CD4-positive, alpha-beta T cell treated with Interleukin-12 subunit alpha and Interleukin-12 subunit beta, for 1 hour (primary cell): ENCODE measurements at regions not wholly inside any gene's neighbourhood (a gene's known extent, or its start where the extent isn't known, plus 50 kb on each side); places are given as distances from the start of the nearest gene placed in this dataset.
"Not testable (repeated sequence)": the region's sequence is repeated elsewhere in the genome, so short reads cannot be mapped to it uniquely, and the experiment has no call there.

ENCODE experiments used
- DNase-seq: peaks from one replicate; pipeline ENCODE4 v3.0.0-alpha.2; 2020

GRCh38 chr20:48215536-48215935, 430.3 kb upstream of the SULF2 start:
- no peak for DNase-seq

DNA sequence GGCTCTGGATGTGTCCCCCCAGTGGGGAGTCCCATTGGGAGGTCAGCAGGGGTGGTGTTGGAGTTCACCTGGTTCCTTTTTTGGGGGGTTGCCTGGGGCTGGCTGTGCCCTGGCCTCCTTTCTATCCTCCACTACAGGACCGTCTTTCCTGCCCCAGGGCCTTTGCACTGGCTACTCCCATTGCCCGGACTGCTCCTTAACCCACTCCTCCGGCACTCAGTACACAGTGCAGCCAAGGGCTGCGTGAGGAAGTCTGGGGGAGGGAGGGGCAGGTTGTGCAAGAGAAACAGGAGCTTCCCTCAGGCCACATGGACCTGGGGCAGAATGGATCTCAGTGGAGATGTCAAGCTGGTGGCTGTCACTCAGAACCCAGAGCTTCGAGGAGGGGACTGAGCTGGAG, 429.3 kb upstream of the SULF2 start:
- no peak for DNase-seq

- not testable (repeated sequence) for DNase-seq
Observed at GRCh38 chr20:48213635-48214034, 428.4 kb upstream of the SULF2 start.

DNA sequence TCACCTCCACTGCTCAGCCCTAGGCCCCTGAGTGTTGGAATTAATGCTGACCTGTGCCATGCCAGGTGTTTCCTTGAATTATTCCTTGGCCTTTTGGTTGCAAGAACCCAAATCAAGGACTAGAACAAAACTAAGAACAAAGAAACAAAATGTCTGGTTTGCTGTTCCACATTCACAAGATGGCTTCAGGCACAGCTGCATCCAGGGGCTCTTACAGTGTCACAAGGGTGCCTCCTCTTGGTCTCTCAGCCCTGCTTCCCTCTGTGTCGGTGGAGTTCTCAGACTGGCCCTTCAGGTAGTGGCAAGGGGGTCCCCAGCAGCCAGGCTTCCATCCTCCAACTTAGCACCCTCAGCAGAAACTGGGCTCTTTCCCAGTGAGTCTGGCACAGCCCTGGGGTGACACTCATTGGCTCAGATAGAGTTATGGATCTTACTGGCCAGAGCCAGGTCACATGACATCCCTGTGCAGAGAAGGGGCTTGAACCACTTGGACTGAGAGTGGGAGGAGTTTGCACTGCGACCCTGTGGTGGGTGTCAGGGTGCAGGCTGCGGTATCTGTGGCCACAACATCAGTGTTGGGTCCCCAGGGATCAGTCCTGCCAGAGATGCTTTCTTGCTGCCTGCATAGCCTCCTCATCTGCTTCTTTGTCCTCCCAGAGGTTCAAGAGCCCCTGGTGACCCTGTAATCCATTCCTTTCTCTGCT, 427.7 kb upstream of the SULF2 start:
- no peak for DNase-seq

GRCh38 chr20:48211847-48212246, 426.6 kb upstream of the SULF2 start:
- DNase-seq = no peak

GRCh38 chr20:48211238-48211637, 426.0 kb upstream of the SULF2 start:
- DNase-seq = no peak

GRCh38 chr20:48210111-48211027, 425.1 kb upstream of the SULF2 start:
- no peak for DNase-seq

- no peak for DNase-seq
Observed at GRCh38 chr20:48209102-48209501, 423.8 kb upstream of the SULF2 start.

DNA sequence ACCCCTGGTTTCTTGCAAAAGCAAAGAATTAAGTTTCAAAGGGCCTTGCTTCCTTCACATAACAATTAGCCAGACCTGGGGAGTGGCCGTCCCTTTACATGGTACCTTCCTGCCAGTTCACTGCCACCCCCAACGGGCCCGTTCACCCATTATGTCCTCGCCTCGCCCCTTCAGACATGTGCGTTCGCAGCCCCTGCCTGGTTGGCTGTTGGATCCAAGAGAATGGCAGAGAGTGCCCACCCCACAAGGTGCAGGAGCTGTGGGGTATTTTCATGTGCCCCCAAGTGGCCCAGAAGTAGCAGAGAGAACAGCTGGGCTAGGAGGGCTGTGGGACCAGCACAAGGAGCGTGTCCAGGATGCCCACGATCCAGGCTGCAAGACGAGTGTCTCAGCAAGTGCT, 422.9 kb upstream of the SULF2 start:
- no peak for DNase-seq

- DNase-seq = no peak
Observed at GRCh38 chr20:48207505-48207904, 422.2 kb upstream of the SULF2 start.

- DNase-seq = no peak
Observed at GRCh38 chr20:48205786-48206185, 420.5 kb upstream of the SULF2 start.

DNA sequence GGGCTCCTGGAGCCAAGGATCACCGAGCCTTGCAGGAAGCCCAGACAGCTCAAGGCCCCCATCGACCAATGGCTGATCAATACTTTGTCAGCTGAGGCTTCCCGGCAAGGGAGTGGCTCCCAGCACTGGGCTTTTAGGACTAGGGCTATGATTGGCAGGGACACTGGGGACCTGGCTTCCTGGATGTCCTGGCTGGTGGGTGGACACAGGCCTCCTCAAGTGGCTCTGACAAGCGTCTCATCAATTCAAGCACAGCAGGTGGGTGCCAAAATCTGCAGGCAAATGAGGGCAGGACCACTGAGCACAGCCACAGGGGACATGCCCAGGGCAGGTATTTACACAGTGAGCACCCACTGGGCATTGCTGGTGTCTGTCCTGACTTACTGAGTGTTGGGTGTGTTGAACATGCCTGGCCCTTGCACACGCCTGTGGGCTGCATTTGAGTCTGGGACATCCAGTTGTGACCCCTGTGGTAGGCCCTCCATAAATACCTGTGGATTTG, 420.1 kb upstream of the SULF2 start:
- DNase-seq = no peak

DNA sequence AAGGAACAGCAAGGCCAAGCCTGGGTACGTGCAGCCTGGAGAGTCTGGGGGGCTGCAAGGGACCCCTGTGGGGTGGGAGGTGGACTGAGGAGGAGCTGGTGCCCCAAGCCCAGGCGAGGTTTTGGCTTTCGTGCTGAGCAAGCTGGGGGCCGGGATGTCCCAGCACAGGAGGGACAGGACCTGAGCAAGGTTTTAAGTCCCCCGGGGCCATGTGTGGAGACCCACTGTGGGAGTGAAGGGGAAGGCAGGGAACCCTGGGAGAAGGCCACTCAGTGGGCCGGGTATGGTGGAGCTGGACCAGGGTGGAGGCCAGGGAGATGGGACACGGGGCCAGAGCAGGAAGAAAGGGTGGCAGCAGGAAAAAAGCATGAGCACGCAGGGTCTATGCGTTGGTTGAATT, 419.2 kb upstream of the SULF2 start:
- DNase-seq = no peak

GRCh38 chr20:48203252-48203651, 418.0 kb upstream of the SULF2 start:
- no peak for DNase-seq

DNA sequence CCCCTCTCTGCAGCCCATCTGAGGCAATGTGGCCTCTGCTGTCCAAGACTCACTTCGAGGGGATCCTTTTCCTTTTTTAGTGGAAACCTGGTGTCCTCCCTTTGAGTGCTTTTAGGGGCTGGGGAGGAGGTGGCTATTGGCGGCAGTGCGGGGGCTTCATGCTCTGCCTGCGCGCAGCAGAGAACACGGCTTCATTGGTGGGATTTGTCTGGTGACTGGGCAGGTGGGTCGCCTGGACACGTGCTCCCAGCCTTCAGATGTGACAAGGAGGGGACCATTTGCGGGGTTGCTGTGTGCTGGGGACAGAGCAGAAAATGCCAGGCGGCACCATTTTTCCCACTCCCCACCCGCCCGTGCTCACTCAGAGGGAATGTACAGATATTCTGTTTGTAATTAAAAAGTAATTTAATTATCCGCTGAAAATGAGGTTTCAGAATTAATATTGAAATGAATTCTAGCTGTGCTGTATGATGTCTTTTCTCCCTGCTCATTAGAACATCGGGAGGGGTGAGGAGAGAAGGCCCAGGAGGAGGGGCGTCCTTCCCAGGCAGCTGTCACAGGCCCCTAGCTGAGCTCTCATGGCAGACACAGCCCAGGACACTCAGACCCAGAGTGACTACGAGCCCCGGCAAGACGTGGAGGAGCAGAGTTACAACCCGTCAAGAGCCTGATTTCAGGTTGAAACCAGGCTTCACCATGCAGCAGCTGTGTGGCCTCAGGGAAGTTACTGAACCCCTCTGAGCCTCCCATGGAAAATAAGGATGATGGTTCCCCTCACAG, 417.2 kb upstream of the SULF2 start:
- no peak for DNase-seq

DNA sequence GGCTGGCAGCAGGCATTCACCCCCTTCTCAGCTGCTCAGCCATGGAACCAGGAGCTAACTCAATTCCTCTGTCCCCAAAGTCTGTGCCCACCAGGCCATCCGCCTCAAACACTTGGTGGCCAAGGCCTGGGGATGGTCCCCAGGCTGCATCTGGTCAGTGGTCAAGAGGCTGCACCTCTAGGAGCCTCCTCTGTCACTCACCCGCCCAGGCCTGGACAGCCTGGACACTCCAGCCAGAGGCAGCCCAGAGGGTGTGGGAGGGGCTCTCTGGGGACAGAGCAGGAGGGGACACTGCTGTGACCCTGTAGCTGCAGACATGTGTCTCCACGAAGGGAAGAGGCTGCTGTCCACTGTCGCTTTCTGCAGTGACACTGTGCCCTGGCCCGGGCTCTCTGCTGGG, 416.6 kb upstream of the SULF2 start:
- no peak for DNase-seq

DNA sequence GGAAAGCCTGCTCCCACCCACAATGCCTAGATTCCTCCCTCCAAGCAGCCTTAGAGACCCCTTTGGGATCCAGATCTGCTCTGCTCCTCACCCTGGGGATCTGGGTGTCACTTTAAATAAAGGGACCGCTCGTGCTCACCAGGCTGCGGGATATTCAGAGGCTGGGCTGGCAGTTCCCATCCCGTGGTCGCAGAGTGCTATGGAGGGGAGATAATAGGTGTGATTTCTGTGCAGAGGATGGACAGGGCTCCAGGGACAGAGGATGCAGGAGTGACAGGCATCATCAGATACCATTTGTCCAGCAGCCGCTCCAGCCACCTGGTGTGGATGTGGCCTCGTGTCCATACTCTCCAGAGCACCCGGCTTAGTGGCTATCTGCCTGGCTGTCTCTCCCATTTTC, 415.9 kb upstream of the SULF2 start:
- no peak for DNase-seq

DNA sequence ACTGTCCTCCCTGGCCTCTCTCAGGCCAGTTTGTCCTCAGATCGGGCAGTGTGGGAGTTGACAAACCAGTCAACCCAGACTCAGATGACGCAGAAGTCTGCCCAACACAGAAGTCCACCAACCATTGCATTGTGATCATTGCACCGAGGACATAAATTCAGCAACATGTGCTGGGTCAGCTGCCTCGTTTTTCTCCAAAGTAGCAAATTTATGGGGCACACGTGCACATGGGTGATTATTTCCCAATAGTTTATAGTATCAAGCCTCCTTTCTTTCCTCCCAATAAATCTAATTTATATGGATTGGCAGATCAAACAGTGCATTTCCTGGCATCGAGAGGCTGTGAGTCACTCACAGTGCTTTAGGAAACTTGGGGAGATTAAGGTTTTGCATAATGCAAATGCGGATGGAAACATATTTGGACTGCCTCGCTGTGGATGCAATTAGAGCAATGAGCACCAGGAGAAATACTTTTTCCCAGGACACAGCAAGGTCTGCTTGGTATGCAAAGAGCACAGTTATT, 413.7 kb upstream of the SULF2 start:
- no peak for DNase-seq

GRCh38 chr20:48197066-48197465, 411.8 kb upstream of the SULF2 start:
- no peak for DNase-seq

DNA sequence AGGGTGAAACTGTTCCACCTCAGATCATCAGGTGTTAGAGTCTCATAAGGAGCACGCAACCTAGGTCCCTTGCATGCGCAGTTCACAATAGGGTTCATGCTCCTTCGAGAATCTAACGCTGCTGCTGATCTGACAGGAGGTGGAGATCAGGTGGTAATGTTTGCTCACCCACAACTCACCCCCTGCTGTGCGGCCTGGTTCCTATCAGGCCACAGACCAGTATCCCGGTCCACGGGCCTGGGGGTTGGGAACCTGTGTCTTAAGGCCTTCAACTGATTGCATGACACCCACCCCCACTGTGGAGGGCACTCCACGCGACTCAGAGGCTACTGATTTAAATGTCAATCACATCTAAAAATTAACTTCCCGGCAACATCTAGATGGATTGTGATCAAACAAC, 411.2 kb upstream of the SULF2 start:
- DNase-seq = no peak

GRCh38 chr20:48196001-48196400, 410.7 kb upstream of the SULF2 start:
- no peak for DNase-seq

DNA sequence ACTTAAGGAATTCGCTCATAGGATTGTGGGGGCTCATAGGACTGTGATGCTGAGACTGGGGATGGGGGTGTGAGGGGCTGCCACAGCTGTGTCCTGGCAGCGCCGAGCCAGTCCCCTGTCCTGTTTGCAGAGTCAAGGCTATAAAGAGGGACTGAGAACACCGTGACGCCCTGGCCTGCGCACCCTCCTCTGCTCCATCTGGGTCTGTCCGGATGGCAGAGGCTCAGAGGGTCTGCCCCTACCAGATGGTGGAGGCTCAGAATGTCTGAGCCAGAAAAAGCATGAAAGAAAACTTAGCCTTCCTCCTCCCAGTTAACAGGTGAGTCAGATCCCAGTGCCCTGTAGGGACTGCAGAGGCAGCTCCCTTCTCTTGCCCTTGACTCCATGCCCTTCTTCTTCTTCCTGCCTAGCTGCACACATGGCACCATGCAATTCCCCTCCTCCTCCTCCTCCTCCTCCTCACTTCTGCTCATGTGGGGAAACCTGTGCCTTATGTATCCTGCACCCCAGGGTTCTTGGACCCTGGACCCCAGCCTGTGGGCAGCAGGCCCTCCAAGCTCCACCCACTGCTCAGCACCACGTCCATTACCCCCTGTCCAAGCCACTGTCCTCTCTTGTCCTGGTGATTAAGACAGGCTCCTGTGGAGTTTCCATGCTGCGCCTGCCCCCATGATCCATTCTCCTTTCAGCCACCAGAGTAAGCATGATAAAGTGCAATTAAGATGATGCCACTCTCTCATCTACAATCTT, 410.0 kb upstream of the SULF2 start:
- DNase-seq = no peak
